ENCODE measurements at regions not wholly inside any gene's neighbourhood (a gene's known extent, or its start where the extent isn't known, plus 50 kb on each side); places are given as distances from the start of the nearest gene placed in this dataset.

GRCh38 chr4:141416219-141416618 is 195.5 kb downstream of the ZNF330 start:
- H3F3A ChIP-seq (ENCODE audit: low read depth): no peaks in the 10 kb centered on the region
- H2AFZ ChIP-seq (ENCODE audit: low read length): no peak overlapping the region
- no peak overlapping the region for H3K9ac ChIP-seq (ENCODE audit: low read depth, low read length, poor library complexity, severe bottlenecking)
- no peaks in the 10 kb centered on the region for H3K79me2 ChIP-seq (ENCODE audit: insufficient read depth, low read length)
- no peaks in the 10 kb centered on the region for H3K36me3 ChIP-seq (ENCODE audit: insufficient read depth, low read length)
- TF ChIP-seq CTCF (conservative IDR thresholded peaks at IDR 0.05; ENCODE audit: low read length): no peak
- TF ChIP-seq EZH2phosphoT487 (IDR thresholded peaks at IDR 0.05; ENCODE audit: borderline replicate concordance): no peak
- no peaks in the 10 kb centered on the region for H3K9me2 ChIP-seq (replicated peaks; ENCODE audit: low read depth, low read length)
- H3K9me3 ChIP-seq (ENCODE audit: insufficient read depth, low read depth, low read length): no peaks in the 10 kb centered on the region
- no peaks in the 10 kb centered on the region for H4K20me1 ChIP-seq (ENCODE audit: insufficient read depth, low read length, poor library complexity, severe bottlenecking)
- H3K4me1 ChIP-seq (ENCODE audit: insufficient read depth, low read length, poor library complexity, severe bottlenecking): peaks cover 6% of the 10 kb centered on the region
- H3K4me3 ChIP-seq (ENCODE audit: low read length, poor library complexity, severe bottlenecking): no peak overlapping the region
- no peak overlapping the region for H3K4me2 ChIP-seq (ENCODE audit: low read depth, low read length, poor library complexity, severe bottlenecking)
- H3K27me3 ChIP-seq (ENCODE audit: insufficient read depth, low read length, poor library complexity, severe bottlenecking): no peaks in the 10 kb centered on the region

- Histone ChIP-seq H4K20me1 (ENCODE audit: insufficient read depth, low read length, poor library complexity, severe bottlenecking) (no peaks in the 10 kb centered on the region), H3K9ac (ENCODE audit: low read depth, low read length, poor library complexity, severe bottlenecking) (no peak overlapping the region), H3K9me3 (ENCODE audit: insufficient read depth, low read depth, low read length) (peaks cover 1% of the 10 kb centered on the region; the same call in 1 of the 2 replicates), H3K27me3 (ENCODE audit: insufficient read depth, low read length, poor library complexity, severe bottlenecking) (no peaks in the 10 kb centered on the region), H3F3A (ENCODE audit: low read depth) (no peaks in the 10 kb centered on the region), H2AFZ (ENCODE audit: low read length) (no peak overlapping the region), H3K36me3 (ENCODE audit: insufficient read depth, low read length) (no peaks in the 10 kb centered on the region), H3K4me2 (ENCODE audit: low read depth, low read length, poor library complexity, severe bottlenecking) (no peak overlapping the region), H3K4me1 (ENCODE audit: insufficient read depth, low read length, poor library complexity, severe bottlenecking) (peaks cover 6% of the 10 kb centered on the region), H3K4me3 (ENCODE audit: low read length, poor library complexity, severe bottlenecking) (no peak overlapping the region), H3K9me2 (replicated peaks; ENCODE audit: low read depth, low read length) (no peaks in the 10 kb centered on the region), H3K79me2 (ENCODE audit: insufficient read depth, low read length) (no peaks in the 10 kb centered on the region)
- TF ChIP-seq EZH2phosphoT487 (IDR thresholded peaks at IDR 0.05; ENCODE audit: borderline replicate concordance) (no peak), CTCF (conservative IDR thresholded peaks at IDR 0.05; ENCODE audit: low read length) (no peak)
Observed at GRCh38 chr4:141416677-141417363, 196.1 kb downstream of the ZNF330 start.

- H3K79me2 ChIP-seq (ENCODE audit: insufficient read depth, low read length): no peaks in the 10 kb centered on the region
- H3K9ac ChIP-seq (ENCODE audit: low read depth, low read length, poor library complexity, severe bottlenecking): no peak overlapping the region
- no peak overlapping the region for H3K4me2 ChIP-seq (ENCODE audit: low read depth, low read length, poor library complexity, severe bottlenecking)
- TF ChIP-seq CTCF (conservative IDR thresholded peaks at IDR 0.05; ENCODE audit: low read length) (no peak), EZH2phosphoT487 (IDR thresholded peaks at IDR 0.05; ENCODE audit: borderline replicate concordance) (no peak)
- H4K20me1 ChIP-seq (ENCODE audit: insufficient read depth, low read length, poor library complexity, severe bottlenecking): no peaks in the 10 kb centered on the region
- no peak overlapping the region for H3K4me3 ChIP-seq (ENCODE audit: low read length, poor library complexity, severe bottlenecking)
- no peak overlapping the region for H2AFZ ChIP-seq (ENCODE audit: low read length)
- H3K4me1 ChIP-seq (ENCODE audit: insufficient read depth, low read length, poor library complexity, severe bottlenecking): peaks cover 6% of the 10 kb centered on the region
- no peaks in the 10 kb centered on the region for H3K27me3 ChIP-seq (ENCODE audit: insufficient read depth, low read length, poor library complexity, severe bottlenecking)
- H3K9me2 ChIP-seq (replicated peaks; ENCODE audit: low read depth, low read length): no peaks in the 10 kb centered on the region
- H3F3A ChIP-seq (ENCODE audit: low read depth): no peaks in the 10 kb centered on the region
- peaks cover 4% of the 10 kb centered on the region; the same call in 1 of the 2 replicates for H3K9me3 ChIP-seq (ENCODE audit: insufficient read depth, low read depth, low read length)
- no peaks in the 10 kb centered on the region for H3K36me3 ChIP-seq (ENCODE audit: insufficient read depth, low read length)
Observed at GRCh38 chr4:141417387-141417786, 196.7 kb downstream of the ZNF330 start.

All from Loucy (cell line).